ENCODE measurements at regions not wholly inside any gene's neighbourhood (a gene's known extent, or its start where the extent isn't known, plus 50 kb on each side); places are given as distances from the start of the nearest gene placed in this dataset.

DNA sequence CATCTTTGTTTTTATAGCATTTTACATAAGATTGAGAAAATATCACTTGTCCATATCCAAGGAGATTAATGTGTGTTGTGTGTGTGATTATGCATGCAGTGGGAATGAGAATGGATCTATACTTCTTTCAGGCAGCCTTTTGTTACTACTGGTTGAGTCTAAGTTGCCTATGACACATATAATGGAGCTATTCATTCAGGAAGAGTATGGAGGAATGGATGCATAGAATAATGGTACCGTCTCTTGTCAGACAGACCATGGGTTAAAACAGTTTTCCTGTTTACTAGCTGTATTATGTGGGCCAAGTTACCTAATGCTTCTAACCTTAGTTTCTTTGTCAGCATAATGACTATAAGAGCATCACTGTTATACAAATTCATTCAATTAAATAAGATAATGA lies 155.4 kb upstream of the KYNU start:
- no peak overlapping the region for H3K27ac Mint-ChIP-seq (ENCODE audit: low read depth, unreplicated experiment)
- no peaks in the 10 kb centered on the region for H3K4me1 Mint-ChIP-seq (ENCODE audit: insufficient read depth, unreplicated experiment)
- H3K9me3 Mint-ChIP-seq (ENCODE audit: unreplicated experiment), result no peaks in the 10 kb centered on the region
- intact Hi-C loops (cut with micrococcal nuclease), result no loop called here
- no TSS peak for BruUV-seq (replicated peaks)
- TF ChIP-seq, protein P1, sequence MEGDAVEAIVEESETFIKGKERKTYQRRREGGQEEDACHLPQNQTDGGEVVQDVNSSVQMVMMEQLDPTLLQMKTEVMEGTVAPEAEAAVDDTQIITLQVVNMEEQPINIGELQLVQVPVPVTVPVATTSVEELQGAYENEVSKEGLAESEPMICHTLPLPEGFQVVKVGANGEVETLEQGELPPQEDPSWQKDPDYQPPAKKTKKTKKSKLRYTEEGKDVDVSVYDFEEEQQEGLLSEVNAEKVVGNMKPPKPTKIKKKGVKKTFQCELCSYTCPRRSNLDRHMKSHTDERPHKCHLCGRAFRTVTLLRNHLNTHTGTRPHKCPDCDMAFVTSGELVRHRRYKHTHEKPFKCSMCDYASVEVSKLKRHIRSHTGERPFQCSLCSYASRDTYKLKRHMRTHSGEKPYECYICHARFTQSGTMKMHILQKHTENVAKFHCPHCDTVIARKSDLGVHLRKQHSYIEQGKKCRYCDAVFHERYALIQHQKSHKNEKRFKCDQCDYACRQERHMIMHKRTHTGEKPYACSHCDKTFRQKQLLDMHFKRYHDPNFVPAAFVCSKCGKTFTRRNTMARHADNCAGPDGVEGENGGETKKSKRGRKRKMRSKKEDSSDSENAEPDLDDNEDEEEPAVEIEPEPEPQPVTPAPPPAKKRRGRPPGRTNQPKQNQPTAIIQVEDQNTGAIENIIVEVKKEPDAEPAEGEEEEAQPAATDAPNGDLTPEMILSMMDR (IDR thresholded peaks at IDR 0.05; ENCODE audit: unreplicated experiment), result no peak
- H3K4me3 Mint-ChIP-seq (ENCODE audit: unreplicated experiment), result no peak overlapping the region
- no peaks in the 10 kb centered on the region for H3K36me3 Mint-ChIP-seq (ENCODE audit: insufficient read depth, unreplicated experiment)
- POLR2A ChIA-PET, result no interaction called here
- CTCF ChIA-PET, result interaction anchor here (0.7 kb wide), 1 partner anchor 153 kb away, joined by 3 read pairs; no protein-coding TSS in a partner anchor
- DNase-seq (ENCODE audit: unreplicated experiment), result no peak
- no peaks in the 10 kb centered on the region for H3K27me3 Mint-ChIP-seq (ENCODE audit: insufficient read depth, unreplicated experiment)

DNA sequence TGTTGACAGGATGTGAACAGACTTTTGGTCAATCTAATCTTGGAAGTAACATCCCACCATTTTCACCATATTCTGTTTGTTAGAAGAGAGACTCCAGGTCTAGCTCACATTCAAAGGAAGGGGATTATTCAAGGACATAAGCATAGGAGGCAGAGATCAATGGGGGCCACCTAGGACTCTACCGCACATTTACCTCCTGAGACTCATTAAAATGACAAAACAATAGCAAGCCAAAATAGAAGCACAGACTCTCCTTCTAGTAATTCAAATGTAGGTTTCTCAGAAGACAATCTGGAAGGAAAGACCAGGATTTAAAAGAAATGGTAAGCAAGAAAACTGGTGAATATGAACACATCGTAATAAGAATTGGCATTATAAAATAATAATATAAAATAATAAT lies 156.4 kb upstream of the KYNU start:
- no peak for DNase-seq (ENCODE audit: unreplicated experiment)
- intact Hi-C loops (cut with micrococcal nuclease), result no loop called here
- no peak overlapping the region for H3K4me3 Mint-ChIP-seq (ENCODE audit: unreplicated experiment)
- H3K27ac Mint-ChIP-seq (ENCODE audit: low read depth, unreplicated experiment), result no peak overlapping the region
- H3K9me3 Mint-ChIP-seq (ENCODE audit: unreplicated experiment), result no peaks in the 10 kb centered on the region
- H3K4me1 Mint-ChIP-seq (ENCODE audit: insufficient read depth, unreplicated experiment), result no peaks in the 10 kb centered on the region
- CTCF ChIA-PET, result no interaction called here
- H3K36me3 Mint-ChIP-seq (ENCODE audit: insufficient read depth, unreplicated experiment), result no peaks in the 10 kb centered on the region
- POLR2A ChIA-PET, result no interaction called here
- H3K27me3 Mint-ChIP-seq (ENCODE audit: insufficient read depth, unreplicated experiment), result no peaks in the 10 kb centered on the region
- TF ChIP-seq, protein P1 (IDR thresholded peaks at IDR 0.05; ENCODE audit: unreplicated experiment), result no peak
- BruUV-seq (replicated peaks), result no TSS peak

GRCh38 chr2:142718576-142719155 lies 158.8 kb upstream of the KYNU start:
- POLR2A ChIA-PET, result no interaction called here
- H3K27ac Mint-ChIP-seq (ENCODE audit: low read depth, unreplicated experiment), result no peak overlapping the region
- no peaks in the 10 kb centered on the region for H3K4me1 Mint-ChIP-seq (ENCODE audit: insufficient read depth, unreplicated experiment)
- no peak for DNase-seq (ENCODE audit: unreplicated experiment)
- no peaks in the 10 kb centered on the region for H3K27me3 Mint-ChIP-seq (ENCODE audit: insufficient read depth, unreplicated experiment)
- BruUV-seq (replicated peaks), result no TSS peak
- no peak overlapping the region for H3K4me3 Mint-ChIP-seq (ENCODE audit: unreplicated experiment)
- H3K36me3 Mint-ChIP-seq (ENCODE audit: insufficient read depth, unreplicated experiment), result no peaks in the 10 kb centered on the region
- TF ChIP-seq, protein P1 (IDR thresholded peaks at IDR 0.05; ENCODE audit: unreplicated experiment), result no peak
- CTCF ChIA-PET, result interaction anchor here (1.0 to 1.5 kb wide), 2 partner anchors 140 to 260 kb away, joined by 3 read pairs; no protein-coding TSS in a partner anchor
- no peaks in the 10 kb centered on the region for H3K9me3 Mint-ChIP-seq (ENCODE audit: unreplicated experiment)
- intact Hi-C loops (cut with micrococcal nuclease), result no loop called here

- intact Hi-C loops (cut with micrococcal nuclease), result no loop called here
- no peak overlapping the region for H3K27ac Mint-ChIP-seq (ENCODE audit: low read depth, unreplicated experiment)
- BruUV-seq (replicated peaks), result no TSS peak
- ChIA-PET POLR2A (no interaction called here), CTCF (interaction anchor here (0.7 kb wide), 1 partner anchor 25 kb away, joined by 3 read pairs; no protein-coding TSS in a partner anchor)
- TF ChIP-seq, protein P1 (IDR thresholded peaks at IDR 0.05; ENCODE audit: unreplicated experiment), result no peak
- no peaks in the 10 kb centered on the region for H3K9me3 Mint-ChIP-seq (ENCODE audit: unreplicated experiment)
- no peaks in the 10 kb centered on the region for H3K36me3 Mint-ChIP-seq (ENCODE audit: insufficient read depth, unreplicated experiment)
- H3K27me3 Mint-ChIP-seq (ENCODE audit: insufficient read depth, unreplicated experiment), result no peaks in the 10 kb centered on the region
- no peak overlapping the region for H3K4me3 Mint-ChIP-seq (ENCODE audit: unreplicated experiment)
- peak; percentile 90 for DNase-seq (ENCODE audit: unreplicated experiment)
- H3K4me1 Mint-ChIP-seq (ENCODE audit: insufficient read depth, unreplicated experiment), result no peaks in the 10 kb centered on the region
Measured at GRCh38 chr2:142716463-142717242, 160.8 kb upstream of the KYNU start.

Measured in MCF 10A (cell line).